B cell (primary cell): ENCODE measurements at regions not wholly inside any gene's neighbourhood (a gene's known extent, or its start where the extent isn't known, plus 50 kb on each side); places are given as distances from the start of the nearest gene placed in this dataset.

Experiments
- ATAC-seq: fragments of 200-7000 bp; cut with Tn5 transposase; one replicate; pipeline ENCODE4 v1.10.0; 2021; ENCODE audit warnings: low read depth, mild to moderate bottlenecking, moderate number of reproducible peaks, moderate library complexity
- CTCF ChIA-PET: fragments of 350-600 bp; sonication (Branson Sonifier 250); formaldehyde crosslinking; loops from one replicate; lab custom pipeline; 2021; ENCODE audit warnings: antibody characterized with exemption, inconsistent platforms; lab: Charles Lee
- POLR2A ChIA-PET: fragments of 350-600 bp; sonication (Branson Sonifier 250); formaldehyde crosslinking; loops from one replicate; lab custom pipeline; 2021; ENCODE audit warnings: antibody characterized with exemption; lab: Charles Lee
- DNase-seq: peaks from one replicate; pipeline ENCODE4 v3.0.0; 2013
- H2AFZ ChIP-seq: 2 replicates; pipeline ENCODE4 v1.6.1; 2012; ENCODE audit warnings: mild to moderate bottlenecking, low read depth, low read length; ENCODE audit not compliant: insufficient read depth, poor library complexity, severe bottlenecking
- H3K27ac ChIP-seq, 2 donors: 1 replicate in 1 of 2; 2 replicates in 1 of 2; pipeline ENCODE4 v1.5.1; 2012 to 2013; ENCODE audit warnings: low read length in 2 of 2, mild to moderate bottlenecking in 2 of 2, moderate library complexity in 1 of 2
- H3K27me3 ChIP-seq, 4 experiments: fragments of 200-600 bp in 1 of 4; sonication (generic) in 1 of 4; replicated peaks in 1 of 4; 1 replicate in 2 of 4; 2 replicates in 2 of 4; pipeline versions ENCODE4 v1.6.1 to v1.7.0; 2013 to 2016; ENCODE audit warnings: low read length in 3 of 4, mild to moderate bottlenecking in 2 of 4, mixed read lengths in 1 of 4, moderate library complexity in 1 of 4; ENCODE audit not compliant: insufficient read depth in 4 of 4, control insufficient read depth in 3 of 4; ENCODE audit errors: control extremely low read depth in 1 of 4
- H3K36me3 ChIP-seq, 2 experiments: replicated peaks in 1 of 2; 1 replicate in 1 of 2; 2 replicates in 1 of 2; pipeline versions ENCODE4 v1.6.1 to v1.7.1; 2013; ENCODE audit warnings: low read length in 1 of 2; ENCODE audit not compliant: insufficient read depth in 2 of 2, control insufficient read depth in 1 of 2; ENCODE audit errors: control extremely low read depth in 1 of 2, extremely low read depth in 1 of 2
- H3K4me1 ChIP-seq, 2 donors: fragments of 200-600 bp in 1 of 2; sonication (generic) in 1 of 2; 1 replicate in 1 of 2; 2 replicates in 1 of 2; pipeline versions ENCODE4 v1.5.1 to v1.6.1; 2013 to 2017; ENCODE audit warnings: low read length in 2 of 2; ENCODE audit not compliant: control insufficient read depth in 2 of 2, insufficient read depth in 2 of 2
- H3K4me2 ChIP-seq: replicated peaks from 2 replicates; pipeline ENCODE3; 2012; ENCODE audit warnings: mild to moderate bottlenecking, low read depth, low read length; ENCODE audit not compliant: poor library complexity, severe bottlenecking
- H3K4me3 ChIP-seq, 5 experiments: fragments of 200-600 bp in 1 of 5; sonication (generic) in 1 of 5; 1 replicate in 3 of 5; 2 replicates in 2 of 5; pipeline versions ENCODE4 v1.5.1 to v1.7.0; 2011 to 2016; ENCODE audit warnings: low read length in 4 of 5, mild to moderate bottlenecking in 4 of 5, low read depth in 2 of 5, control low read depth in 1 of 5, moderate library complexity in 1 of 5; ENCODE audit not compliant: insufficient read depth in 1 of 5; ENCODE audit errors: control extremely low read depth in 1 of 5, extremely low read depth in 1 of 5
- H3K79me2 ChIP-seq: fragments of 200-600 bp; sonication (generic); one replicate; pipeline ENCODE4 v1.6.0; 2016; ENCODE audit warnings: low read length; ENCODE audit not compliant: control insufficient read depth, insufficient read depth
- H3K9ac ChIP-seq: fragments of 200-600 bp; sonication (generic); 2 replicates; pipeline ENCODE4 v1.6.1; 2017; ENCODE audit warnings: mild to moderate bottlenecking, low read length, moderate library complexity
- H3K9me3 ChIP-seq, 3 donors: one replicate each; pipeline versions ENCODE4 v1.6.1 to v1.7.1; 2013; ENCODE audit warnings: low read length in 2 of 3; ENCODE audit not compliant: control insufficient read depth in 2 of 3, insufficient read depth in 1 of 3; ENCODE audit errors: control extremely low read depth in 1 of 3
- H4K20me1 ChIP-seq: 2 replicates; pipeline ENCODE4 v1.6.0; 2012; ENCODE audit warnings: mild to moderate bottlenecking, low read length; ENCODE audit not compliant: insufficient read depth, control insufficient read depth, poor library complexity, severe bottlenecking
- H3K27ac Mint-ChIP-seq: one replicate; pipeline ENCODE4 v1.8.0; 2021; ENCODE audit warnings: mixed read lengths
- H3K27me3 Mint-ChIP-seq: one replicate; pipeline ENCODE4 v1.8.0; 2021; ENCODE audit warnings: mixed read lengths
- H3K4me1 Mint-ChIP-seq: one replicate; pipeline ENCODE4 v1.8.0; 2021; ENCODE audit warnings: mixed read lengths
- H3K4me3 Mint-ChIP-seq: one replicate; pipeline ENCODE4 v1.8.0; 2021; ENCODE audit warnings: mixed read lengths
- H3K9me3 Mint-ChIP-seq: one replicate; pipeline ENCODE4 v1.8.0; 2022; ENCODE audit warnings: mixed read lengths; ENCODE audit not compliant: insufficient read depth
- EZH2 ChIP-seq: IDR thresholded peaks from 2 replicates; pipeline ENCODE4 v1.6.1; 2012; ENCODE audit warnings: borderline replicate concordance, low read depth, mild to moderate bottlenecking, moderate library complexity, low read length; ENCODE audit not compliant: insufficient read depth, poor library complexity, severe bottlenecking
- WGBS: methylation state at CpG from one replicate; pipeline ENCODE4 v1.1.5; 2013; ENCODE audit warnings: missing lambda C conversion rate; ENCODE audit not compliant: insufficient coverage; 5-methylcytosine and 5-hydroxymethylcytosine counted together
- intact Hi-C: fragments of 100-400 bp; cut with micrococcal nuclease; formaldehyde crosslinking; loops from one replicate; pipeline ENCODE4 v1.10.0; 2022
- TF ChIP-seq, protein P1 (sequence below): fragments of 200-600 bp; IDR thresholded peaks from one replicate; pipeline ENCODE4 v1.8.0; 2022; ENCODE audit warnings: antibody characterized with exemption, mild to moderate bottlenecking

GRCh38 chr19:30634996-30635975 lies 263.1 kb downstream of the ZNF536 start:
- Mint-ChIP-seq H3K4me1 (no peaks in the 10 kb centered on the region), H3K27ac (no peak overlapping the region), H3K4me3 (no peak overlapping the region), H3K9me3 (no peaks in the 10 kb centered on the region), H3K27me3 (no peaks in the 10 kb centered on the region)
- H4K20me1 ChIP-seq: no peaks in the 10 kb centered on the region
- no peak overlapping the region for H3K27ac ChIP-seq
- H2AFZ ChIP-seq: no peak overlapping the region
- no peak overlapping the region for H3K9ac ChIP-seq
- no peak overlapping the region for H3K4me3 ChIP-seq
- no peaks in the 10 kb centered on the region for H3K27me3 ChIP-seq
- peaks cover 0 to 35% (median 6%) of the 10 kb centered on the region in 3 donors for H3K9me3 ChIP-seq
- H3K4me2 ChIP-seq: no peak overlapping the region
- intact Hi-C loops: no loop called here
- ATAC-seq (no peak), DNase-seq (no peak)
- no peaks in the 10 kb centered on the region for H3K36me3 ChIP-seq
- ChIA-PET POLR2A (no interaction called here), CTCF (no interaction called here)
- TF ChIP-seq, protein P1, sequence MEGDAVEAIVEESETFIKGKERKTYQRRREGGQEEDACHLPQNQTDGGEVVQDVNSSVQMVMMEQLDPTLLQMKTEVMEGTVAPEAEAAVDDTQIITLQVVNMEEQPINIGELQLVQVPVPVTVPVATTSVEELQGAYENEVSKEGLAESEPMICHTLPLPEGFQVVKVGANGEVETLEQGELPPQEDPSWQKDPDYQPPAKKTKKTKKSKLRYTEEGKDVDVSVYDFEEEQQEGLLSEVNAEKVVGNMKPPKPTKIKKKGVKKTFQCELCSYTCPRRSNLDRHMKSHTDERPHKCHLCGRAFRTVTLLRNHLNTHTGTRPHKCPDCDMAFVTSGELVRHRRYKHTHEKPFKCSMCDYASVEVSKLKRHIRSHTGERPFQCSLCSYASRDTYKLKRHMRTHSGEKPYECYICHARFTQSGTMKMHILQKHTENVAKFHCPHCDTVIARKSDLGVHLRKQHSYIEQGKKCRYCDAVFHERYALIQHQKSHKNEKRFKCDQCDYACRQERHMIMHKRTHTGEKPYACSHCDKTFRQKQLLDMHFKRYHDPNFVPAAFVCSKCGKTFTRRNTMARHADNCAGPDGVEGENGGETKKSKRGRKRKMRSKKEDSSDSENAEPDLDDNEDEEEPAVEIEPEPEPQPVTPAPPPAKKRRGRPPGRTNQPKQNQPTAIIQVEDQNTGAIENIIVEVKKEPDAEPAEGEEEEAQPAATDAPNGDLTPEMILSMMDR: no peak
- no peak for TF ChIP-seq EZH2
- WGBS: 83% methylated on average over 16 of the region's 20 CpGs
- no peaks in the 10 kb centered on the region for H3K4me1 ChIP-seq
- no peaks in the 10 kb centered on the region for H3K79me2 ChIP-seq

DNA sequence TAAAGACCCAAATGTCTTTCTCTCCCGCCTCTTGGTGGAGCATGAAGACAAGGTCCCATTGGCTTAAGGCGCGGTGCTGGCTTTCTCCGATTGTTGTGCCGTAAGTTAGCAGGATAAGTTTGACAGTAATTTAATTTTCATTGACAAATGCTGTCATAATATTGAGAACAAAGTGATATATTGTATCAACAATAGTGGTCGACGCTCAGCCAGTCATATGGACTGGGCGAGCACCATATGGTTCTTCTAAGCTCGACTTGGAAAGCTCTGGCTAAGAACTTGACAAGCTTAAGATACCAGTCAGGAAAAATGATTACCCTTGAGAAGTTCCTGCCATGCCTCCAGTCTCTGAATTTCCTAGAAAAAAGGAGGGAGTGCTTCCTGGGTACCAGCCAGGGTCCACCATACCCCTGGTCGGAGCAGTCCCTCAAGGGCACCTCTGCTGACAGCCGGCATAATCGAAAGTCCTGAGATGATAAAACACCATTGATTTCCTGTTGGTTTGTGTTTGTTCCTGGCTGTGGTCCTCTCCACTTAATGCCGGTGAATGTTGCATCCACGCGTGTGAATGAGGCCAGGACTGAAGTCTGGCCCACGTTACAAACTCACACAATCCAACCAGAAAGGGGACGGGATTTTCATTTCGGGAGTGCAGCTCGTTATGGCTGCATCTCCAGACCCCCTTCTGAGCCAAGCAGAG lies 262.1 kb downstream of the ZNF536 start:
- no peak overlapping the region for H3K4me2 ChIP-seq
- H3K27ac ChIP-seq: no peak overlapping the region
- H3K27ac Mint-ChIP-seq: no peak overlapping the region
- H3K9ac ChIP-seq: no peak overlapping the region
- H3K4me3 Mint-ChIP-seq: no peak overlapping the region
- no peaks in the 10 kb centered on the region for H3K9me3 Mint-ChIP-seq
- ChIA-PET CTCF (no interaction called here), POLR2A (no interaction called here)
- no peak overlapping the region for H2AFZ ChIP-seq
- H3K27me3 ChIP-seq: no peaks in the 10 kb centered on the region
- WGBS: 91% methylated on average over 14 of the region's 19 CpGs
- no peaks in the 10 kb centered on the region for H3K4me1 Mint-ChIP-seq
- no peaks in the 10 kb centered on the region for H4K20me1 ChIP-seq
- no peaks in the 10 kb centered on the region for H3K4me1 ChIP-seq
- ATAC-seq (no peak), DNase-seq (no peak)
- no peaks in the 10 kb centered on the region for H3K79me2 ChIP-seq
- H3K27me3 Mint-ChIP-seq: no peaks in the 10 kb centered on the region
- intact Hi-C loops: no loop called here
- TF ChIP-seq, protein P1: no peak
- TF ChIP-seq EZH2: no peak
- no peaks in the 10 kb centered on the region for H3K36me3 ChIP-seq
- H3K9me3 ChIP-seq: peaks cover 0 to 38% (median 3%) of the 10 kb centered on the region in 3 donors
- no peak overlapping the region for H3K4me3 ChIP-seq
